Keratinocyte (primary cell): ENCODE measurements at regions not wholly inside any gene's neighbourhood (a gene's known extent, or its start where the extent isn't known, plus 50 kb on each side); places are given as distances from the start of the nearest gene placed in this dataset.

Source experiments
- DNase-seq: peaks from one replicate; pipeline ENCODE4 v3.0.0-alpha.2; 2011; ENCODE audit warnings: low read depth, missing footprints, low spot score
- FAIRE-seq: peaks from 2 replicates; lab custom pipeline; 2011; peaks lifted over from hg19 to GRCh38; lab: Jason Lieb, UNC
- H2AFZ ChIP-seq: 2 replicates; pipeline ENCODE4 v1.6.0; 2012; ENCODE audit warnings: low read length, control low read depth, inconsistent platforms; ENCODE audit not compliant: control insufficient read depth
- H3K27ac ChIP-seq: 2 replicates; pipeline ENCODE4 v1.5.1; 2011; ENCODE audit warnings: low read length; ENCODE audit not compliant: control insufficient read depth, insufficient read depth
- H3K27me3 ChIP-seq: 3 replicates; pipeline ENCODE4 v1.6.0; 2011; ENCODE audit warnings: low read length; ENCODE audit not compliant: control insufficient read depth, insufficient read depth; ENCODE audit errors: extremely low read depth
- H3K36me3 ChIP-seq, 2 experiments: 2 replicates in 1 of 2; 3 replicates in 1 of 2; pipeline ENCODE4 v1.5.1; 2011; ENCODE audit warnings: low read length in 2 of 2, mild to moderate bottlenecking in 1 of 2; ENCODE audit not compliant: control insufficient read depth in 2 of 2, insufficient read depth in 2 of 2; ENCODE audit errors: extremely low read depth in 1 of 2
- H3K4me1 ChIP-seq: 3 replicates; pipeline ENCODE4 v1.5.1; 2011; ENCODE audit warnings: low read length; ENCODE audit not compliant: control insufficient read depth, insufficient read depth; ENCODE audit errors: extremely low read depth
- H3K4me2 ChIP-seq: 3 replicates; pipeline ENCODE4 v1.6.0; 2011; ENCODE audit warnings: low read depth, low read length; ENCODE audit not compliant: control insufficient read depth, insufficient read depth; ENCODE audit errors: extremely low read depth
- H3K4me3 ChIP-seq, 3 experiments: fragments of 200-600 bp in 1 of 3; sonication (generic) in 1 of 3; 2 replicates in 2 of 3; 3 replicates in 1 of 3; pipeline ENCODE4 v1.5.1; 2011 to 2016; ENCODE audit warnings: low read length in 3 of 3, mild to moderate bottlenecking in 3 of 3, control low read depth in 2 of 3, inconsistent platforms in 1 of 3, low read depth in 1 of 3, mixed read lengths in 1 of 3, mixed run types in 1 of 3, moderate library complexity in 1 of 3; ENCODE audit not compliant: control insufficient read depth in 2 of 3, insufficient read depth in 2 of 3; ENCODE audit errors: extremely low read depth in 1 of 3
- H3K79me2 ChIP-seq: 2 replicates; pipeline ENCODE4 v1.6.0; 2012; ENCODE audit warnings: low read length; ENCODE audit not compliant: control insufficient read depth, insufficient read depth
- H3K9ac ChIP-seq: 3 replicates; pipeline ENCODE4 v1.6.0; 2011; ENCODE audit warnings: low read length; ENCODE audit not compliant: control insufficient read depth, insufficient read depth; ENCODE audit errors: extremely low read depth
- H3K9me1 ChIP-seq: 3 replicates; pipeline ENCODE4 v1.6.0; 2011; ENCODE audit warnings: low read length; ENCODE audit not compliant: control insufficient read depth, insufficient read depth; ENCODE audit errors: extremely low read depth
- H3K9me3 ChIP-seq: 2 replicates; pipeline ENCODE4 v1.5.1; 2012; ENCODE audit warnings: low read depth, low read length; ENCODE audit not compliant: control insufficient read depth
- H4K20me1 ChIP-seq: 3 replicates; pipeline ENCODE4 v1.6.0; 2011; ENCODE audit warnings: low read length; ENCODE audit not compliant: control insufficient read depth, insufficient read depth; ENCODE audit errors: extremely low read depth
- CTCF ChIP-seq, 3 experiments: IDR thresholded peaks in 1 of 3; conservative IDR thresholded peaks in 1 of 3; optimal IDR thresholded peaks in 1 of 3; 2 replicates in 2 of 3; 3 replicates in 1 of 3; pipeline versions ENCODE3 to v1.5.1; 2011; ENCODE audit warnings: low read length in 3 of 3, mild to moderate bottlenecking in 3 of 3, moderate library complexity in 2 of 3, control low read depth in 1 of 3, inconsistent platforms in 1 of 3; ENCODE audit not compliant: insufficient read depth in 2 of 3; ENCODE audit errors: extremely low read depth in 1 of 3
- EZH2 ChIP-seq: IDR thresholded peaks from one replicate; pipeline ENCODE4 v1.6.1; 2012; ENCODE audit warnings: inconsistent platforms, mild to moderate bottlenecking, low read length, moderate library complexity
- dilution Hi-C: fragments of 300-500 bp; cut with MboI; formaldehyde crosslinking; loops from one replicate; pipeline ENCODE4 v1.7.0; 2020; ENCODE audit warnings: low sequenced_read_pairs; ENCODE audit not compliant: extremely low pct_ligation_motif_present

GRCh38 chr3:189455009-189455408 is 176.2 kb upstream of the TP63 start:
- Histone ChIP-seq H3K27me3 (no peaks in the 10 kb centered on the region), H3K79me2 (no peaks in the 10 kb centered on the region), H3K4me2 (peak overlapping the region; percentile 38), H3K4me1 (peaks cover 19% of the 10 kb centered on the region), H4K20me1 (no peaks in the 10 kb centered on the region), H3K36me3 (no peaks in the 10 kb centered on the region), H3K9me1 (peaks cover 3% of the 10 kb centered on the region), H3K9me3 (no peaks in the 10 kb centered on the region), H2AFZ (peak overlapping the region; percentile 70), H3K4me3 (no peak overlapping the region), H3K27ac (no peak overlapping the region), H3K9ac (no peak overlapping the region)
- DNase-seq (no peak), FAIRE-seq (peak; percentile 17)
- dilution Hi-C loops = no loop called here
- TF ChIP-seq CTCF (optimal IDR thresholded peaks at IDR 0.05 in 1 of 3, IDR thresholded peaks at IDR 0.05 in 1 of 3, conservative IDR thresholded peaks at IDR 0.05 in 1 of 3; ENCODE audit: extremely low read depth in 1 of 3, insufficient read depth in 2 of 3, low read length in 3 of 3) (no peak), EZH2 (no peak)

- no peak overlapping the region for H3K27ac ChIP-seq
- H3K36me3 ChIP-seq = no peaks in the 10 kb centered on the region
- FAIRE-seq = no peak
These were observed 175.4 kb upstream of the TP63 start for GRCh38 chr3:189455641-189456417.

More at GRCh38 chr3:189455641-189456417, 175.4 kb upstream of the TP63 start:
- no peaks in the 10 kb centered on the region for H3K27me3 ChIP-seq
- no peak for DNase-seq
- H3K4me2 ChIP-seq = no peak overlapping the region
- H3K4me1 ChIP-seq = peaks cover 19% of the 10 kb centered on the region
- no peaks in the 10 kb centered on the region for H4K20me1 ChIP-seq
- H3K79me2 ChIP-seq = no peaks in the 10 kb centered on the region
- no peak overlapping the region for H3K4me3 ChIP-seq
- no peak overlapping the region for H3K9ac ChIP-seq
- dilution Hi-C loops = no loop called here
- H3K9me3 ChIP-seq = no peaks in the 10 kb centered on the region
- H2AFZ ChIP-seq = no peak overlapping the region
- peaks cover 3% of the 10 kb centered on the region for H3K9me1 ChIP-seq
- no peak for TF ChIP-seq EZH2
- TF ChIP-seq CTCF (optimal IDR thresholded peaks at IDR 0.05 in 1 of 3, IDR thresholded peaks at IDR 0.05 in 1 of 3, conservative IDR thresholded peaks at IDR 0.05 in 1 of 3; ENCODE audit: extremely low read depth in 1 of 3, insufficient read depth in 2 of 3, low read length in 3 of 3) = no peak
